Gastroesophageal sphincter (tissue), 3 donors: ENCODE measurements at regions not wholly inside any gene's neighbourhood (a gene's known extent, or its start where the extent isn't known, plus 50 kb on each side); places are given as distances from the start of the nearest gene placed in this dataset.

Experiments used
- EP300 ChIP-seq: sonication (generic); formaldehyde crosslinking; IDR thresholded peaks from one replicate; pipeline ENCODE4 v1.6.1; 2017; ENCODE audit warnings: antibody characterized with exemption, mild to moderate bottlenecking
- POLR2A ChIP-seq, 2 donors: fragments of 450-650 bp; IDR thresholded peaks; one replicate each; pipeline ENCODE4 v1.6.1; 2017; ENCODE audit warnings: antibody characterized with exemption in 2 of 2, mild to moderate bottlenecking in 2 of 2, moderate library complexity in 1 of 2
- POLR2AphosphoS5 ChIP-seq: sonication (generic); formaldehyde crosslinking; IDR thresholded peaks from one replicate; pipeline ENCODE4 v1.6.1; 2017; ENCODE audit warnings: antibody characterized with exemption
- TF ChIP-seq, protein P1 (sequence below), 4 experiments: fragments of 200-600 bp in 2 of 4; fragments of 450-650 bp in 2 of 4; sonication (generic) in 1 of 4; IDR thresholded peaks; one replicate each; pipeline ENCODE4 v1.5.1; 2017 to 2019; ENCODE audit warnings: antibody characterized with exemption in 4 of 4, mild to moderate bottlenecking in 2 of 4, moderate library complexity in 2 of 4

DNA sequence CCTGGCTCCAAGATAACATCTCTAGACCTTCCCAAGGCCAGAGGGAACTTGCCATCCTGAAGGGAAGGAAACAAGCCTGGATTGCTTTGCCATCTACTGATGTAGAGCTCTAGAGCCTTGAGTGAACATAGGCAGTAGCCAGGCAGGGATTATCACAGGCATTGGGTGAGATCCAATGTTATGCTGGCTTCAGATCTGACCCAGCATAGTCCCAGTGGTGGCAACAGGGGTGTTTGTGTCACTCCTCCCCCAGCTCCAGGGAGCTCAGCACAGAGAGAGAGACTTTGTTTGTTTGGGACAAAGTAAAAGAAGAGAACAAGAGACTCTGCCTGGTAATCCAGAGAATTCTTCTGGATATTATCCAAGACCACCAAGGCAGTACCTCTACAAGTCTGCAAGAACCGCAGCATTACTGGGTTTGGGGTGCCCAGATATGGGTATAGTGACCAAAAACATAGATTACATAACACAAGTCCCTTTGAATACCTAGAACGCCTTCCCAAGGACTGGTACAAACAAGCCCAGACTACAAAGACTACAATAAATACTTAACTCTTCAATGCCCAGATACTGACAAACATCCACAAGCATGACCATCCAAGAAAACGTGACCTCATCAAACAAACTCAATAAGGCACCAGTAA, 137.6 kb upstream of the DAPK1 start:
- TF ChIP-seq, protein P1, sequence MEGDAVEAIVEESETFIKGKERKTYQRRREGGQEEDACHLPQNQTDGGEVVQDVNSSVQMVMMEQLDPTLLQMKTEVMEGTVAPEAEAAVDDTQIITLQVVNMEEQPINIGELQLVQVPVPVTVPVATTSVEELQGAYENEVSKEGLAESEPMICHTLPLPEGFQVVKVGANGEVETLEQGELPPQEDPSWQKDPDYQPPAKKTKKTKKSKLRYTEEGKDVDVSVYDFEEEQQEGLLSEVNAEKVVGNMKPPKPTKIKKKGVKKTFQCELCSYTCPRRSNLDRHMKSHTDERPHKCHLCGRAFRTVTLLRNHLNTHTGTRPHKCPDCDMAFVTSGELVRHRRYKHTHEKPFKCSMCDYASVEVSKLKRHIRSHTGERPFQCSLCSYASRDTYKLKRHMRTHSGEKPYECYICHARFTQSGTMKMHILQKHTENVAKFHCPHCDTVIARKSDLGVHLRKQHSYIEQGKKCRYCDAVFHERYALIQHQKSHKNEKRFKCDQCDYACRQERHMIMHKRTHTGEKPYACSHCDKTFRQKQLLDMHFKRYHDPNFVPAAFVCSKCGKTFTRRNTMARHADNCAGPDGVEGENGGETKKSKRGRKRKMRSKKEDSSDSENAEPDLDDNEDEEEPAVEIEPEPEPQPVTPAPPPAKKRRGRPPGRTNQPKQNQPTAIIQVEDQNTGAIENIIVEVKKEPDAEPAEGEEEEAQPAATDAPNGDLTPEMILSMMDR (IDR thresholded peaks at IDR 0.05): no peak
- no peak for TF ChIP-seq POLR2A (IDR thresholded peaks at IDR 0.05)
- no peak for TF ChIP-seq POLR2AphosphoS5
- no peak for TF ChIP-seq EP300
